Naive thymus-derived CD4-positive, alpha-beta T cell (primary cell): ENCODE measurements at regions not wholly inside any gene's neighbourhood (a gene's known extent, or its start where the extent isn't known, plus 50 kb on each side); places are given as distances from the start of the nearest gene placed in this dataset.

ENCODE experiments used
- ATAC-seq: fragments of 150-1000 bp; cut with Tn5 transposase; 2 replicates; pipeline ENCODE4 v1.10.0; 2021; ENCODE audit warnings: mild to moderate bottlenecking, moderate library complexity
- CTCF ChIA-PET: fragments of 350-600 bp; sonication (Branson Sonifier 250); formaldehyde crosslinking; loops from one replicate; lab custom pipeline; 2021; ENCODE audit warnings: antibody characterized with exemption; lab: Charles Lee
- POLR2A ChIA-PET: fragments of 350-600 bp; sonication (Branson Sonifier 250); formaldehyde crosslinking; loops from one replicate; lab custom pipeline; 2021; ENCODE audit warnings: antibody characterized with exemption, inconsistent platforms; lab: Charles Lee
- DNase-seq, 9 donors: peaks; one replicate each; pipeline versions ENCODE4 v3.0.0 to v3.0.0-alpha.2; 2020 to 2022; ENCODE audit warnings: mixed read lengths in 1 of 9
- H3K27ac ChIP-seq: one replicate; pipeline ENCODE4 v1.7.0; 2013; ENCODE audit warnings: mild to moderate bottlenecking, low read depth, low read length, moderate library complexity
- H3K27me3 ChIP-seq, 2 donors: one replicate each; pipeline ENCODE4 v1.7.0; 2013; ENCODE audit warnings: low read length in 2 of 2, mild to moderate bottlenecking in 2 of 2, moderate library complexity in 2 of 2; ENCODE audit not compliant: control insufficient read depth in 2 of 2, insufficient read depth in 2 of 2
- H3K36me3 ChIP-seq, 3 experiments: 1 replicate in 2 of 3; 2 replicates in 1 of 3; pipeline ENCODE4 v1.7.0; 2013; ENCODE audit warnings: low read length in 3 of 3, mild to moderate bottlenecking in 3 of 3, moderate library complexity in 1 of 3; ENCODE audit not compliant: insufficient read depth in 3 of 3, control insufficient read depth in 2 of 3
- H3K4me1 ChIP-seq, 2 donors: one replicate each; pipeline ENCODE4 v1.7.0; 2013; ENCODE audit warnings: low read length in 2 of 2, mild to moderate bottlenecking in 2 of 2, moderate library complexity in 1 of 2; ENCODE audit not compliant: control insufficient read depth in 2 of 2, insufficient read depth in 2 of 2
- H3K4me3 ChIP-seq: 2 replicates; pipeline ENCODE4 v1.7.0; 2013; ENCODE audit warnings: mild to moderate bottlenecking, low read length
- H3K9me3 ChIP-seq, 3 experiments: 1 replicate in 2 of 3; 2 replicates in 1 of 3; pipeline ENCODE4 v1.7.0; 2013; ENCODE audit warnings: low read length in 3 of 3; ENCODE audit not compliant: control insufficient read depth in 2 of 3
- H3K27ac Mint-ChIP-seq, 9 donors: one replicate each; pipeline ENCODE4 v1.8.0; 2020 to 2022; ENCODE audit warnings: mixed read lengths in 9 of 9, mild to moderate bottlenecking in 8 of 9, moderate library complexity in 5 of 9, inconsistent platforms in 2 of 9
- H3K27me3 Mint-ChIP-seq, 5 donors: one replicate each; pipeline ENCODE4 v1.8.0; 2021 to 2022; ENCODE audit warnings: mixed read lengths in 5 of 5, mild to moderate bottlenecking in 1 of 5
- H3K36me3 Mint-ChIP-seq, 5 donors: one replicate each; pipeline ENCODE4 v1.8.0; 2020 to 2022; ENCODE audit warnings: mixed read lengths in 5 of 5, mild to moderate bottlenecking in 3 of 5, inconsistent platforms in 1 of 5
- H3K4me1 Mint-ChIP-seq, 7 donors: one replicate each; pipeline ENCODE4 v1.8.0; 2020 to 2022; ENCODE audit warnings: mixed read lengths in 7 of 7, mild to moderate bottlenecking in 3 of 7, inconsistent platforms in 1 of 7
- H3K4me3 Mint-ChIP-seq, 10 donors: one replicate each; pipeline ENCODE4 v1.8.0; 2020 to 2022; ENCODE audit warnings: mild to moderate bottlenecking in 10 of 10, mixed read lengths in 10 of 10, moderate library complexity in 6 of 10, inconsistent platforms in 2 of 10
- H3K9me3 Mint-ChIP-seq, 11 donors: one replicate each; pipeline ENCODE4 v1.8.0; 2020 to 2022; ENCODE audit warnings: mixed read lengths in 11 of 11, mild to moderate bottlenecking in 4 of 11, inconsistent platforms in 1 of 11, moderate library complexity in 1 of 11
- intact Hi-C, 2 donors: fragments of 100-400 bp; cut with micrococcal nuclease; formaldehyde crosslinking; loops; one replicate each; pipeline ENCODE4 v1.15.1; 2023

GRCh38 chr17:14748036-14748710, 447.3 kb downstream of the HS3ST3B1 start:
- ChIA-PET POLR2A (no interaction called here), CTCF (no interaction called here)
- H3K4me1 Mint-ChIP-seq: peaks cover 0 to 2% (median 0%) of the 10 kb centered on the region in 7 donors
- Histone ChIP-seq H3K27me3 (no peaks in the 10 kb centered on the region), H3K4me3 (no peak overlapping the region), H3K4me1 (no peaks in the 10 kb centered on the region), H3K9me3 (no peaks in the 10 kb centered on the region), H3K36me3 (no peaks in the 10 kb centered on the region), H3K27ac (no peak overlapping the region)
- no peaks in the 10 kb centered on the region for H3K27me3 Mint-ChIP-seq
- H3K9me3 Mint-ChIP-seq: peaks cover 0 to 4% (median 0%) of the 10 kb centered on the region in 11 donors
- intact Hi-C loops: no loop called here
- H3K27ac Mint-ChIP-seq: no peak overlapping the region
- H3K36me3 Mint-ChIP-seq: peaks cover 0 to 3% (median 0%) of the 10 kb centered on the region in 5 donors
- ATAC-seq (peak; percentile 42), DNase-seq (no peak)
- H3K4me3 Mint-ChIP-seq: no peak overlapping the region

GRCh38 chr17:14747603-14747950, 446.7 kb downstream of the HS3ST3B1 start:
- intact Hi-C loops: no loop called here
- H3K36me3 ChIP-seq: no peaks in the 10 kb centered on the region
- H3K4me3 ChIP-seq: no peak overlapping the region
- CTCF ChIA-PET: no interaction called here
- ATAC-seq: no peak
- H3K27ac Mint-ChIP-seq: no peak overlapping the region
- no peaks in the 10 kb centered on the region for H3K27me3 ChIP-seq
- peaks cover 0 to 4% (median 0%) of the 10 kb centered on the region in 11 donors for H3K9me3 Mint-ChIP-seq
- H3K36me3 Mint-ChIP-seq: peaks cover 0 to 3% (median 0%) of the 10 kb centered on the region in 5 donors
- H3K27me3 Mint-ChIP-seq: no peaks in the 10 kb centered on the region
- POLR2A ChIA-PET: no interaction called here
- H3K4me1 ChIP-seq: no peaks in the 10 kb centered on the region
- no peak for DNase-seq
- peaks cover 0 to 2% (median 0%) of the 10 kb centered on the region in 7 donors for H3K4me1 Mint-ChIP-seq
- H3K4me3 Mint-ChIP-seq: no peak overlapping the region
- H3K27ac ChIP-seq: no peak overlapping the region
- H3K9me3 ChIP-seq: no peaks in the 10 kb centered on the region

DNA sequence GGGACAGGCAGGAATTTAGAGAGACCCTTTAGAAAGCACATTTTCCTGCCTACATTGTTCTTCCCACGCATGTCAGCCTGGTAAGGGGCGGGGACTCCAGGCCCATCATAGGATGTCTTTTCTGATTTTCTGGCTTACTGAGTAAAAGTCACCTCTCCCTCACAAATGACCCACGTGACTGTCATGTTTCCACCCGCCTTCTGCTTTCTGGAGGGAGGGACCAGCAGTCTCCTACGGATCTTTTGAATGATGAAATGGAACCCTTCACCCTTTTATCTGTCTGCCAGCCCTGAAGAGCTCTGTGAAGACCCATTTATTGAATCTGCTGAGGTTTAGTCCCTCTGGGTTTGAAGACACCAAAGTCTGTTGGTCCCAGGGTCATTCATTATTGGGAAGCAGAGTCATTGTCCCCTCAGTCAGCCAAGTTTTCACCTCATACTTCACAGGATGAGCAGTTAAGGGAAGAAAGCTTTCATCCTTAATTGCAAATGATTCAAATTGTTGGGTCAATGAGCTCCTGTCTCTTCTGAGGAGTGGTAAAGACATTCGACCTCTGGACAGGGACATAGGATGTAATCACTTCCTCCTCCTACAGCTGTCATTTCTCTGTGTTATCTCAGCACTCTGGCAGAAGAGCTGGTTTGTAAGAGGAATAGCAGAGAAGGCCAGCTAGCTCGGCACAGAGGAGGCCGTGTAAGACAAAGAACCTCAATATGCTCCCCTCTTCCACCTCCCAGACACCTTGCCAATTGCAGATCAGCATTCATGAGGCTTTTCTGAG, 446.1 kb downstream of the HS3ST3B1 start:
- Mint-ChIP-seq H3K9me3 (peaks cover 0 to 4% (median 0%) of the 10 kb centered on the region in 11 donors), H3K4me3 (no peak overlapping the region), H3K27ac (no peak overlapping the region), H3K4me1 (peaks cover 0 to 2% (median 0%) of the 10 kb centered on the region in 7 donors), H3K36me3 (peaks cover 0 to 1% (median 0%) of the 10 kb centered on the region in 5 donors), H3K27me3 (no peaks in the 10 kb centered on the region)
- ChIA-PET CTCF (no interaction called here), POLR2A (no interaction called here)
- DNase-seq: no peak
- H3K36me3 ChIP-seq: no peaks in the 10 kb centered on the region
- H3K4me1 ChIP-seq: no peaks in the 10 kb centered on the region
- no peaks in the 10 kb centered on the region for H3K27me3 ChIP-seq
- H3K4me3 ChIP-seq: no peak overlapping the region
- no peak for ATAC-seq
- no peaks in the 10 kb centered on the region for H3K9me3 ChIP-seq
- no peak overlapping the region for H3K27ac ChIP-seq
- intact Hi-C loops: no loop called here

GRCh38 chr17:14745541-14745940, 444.7 kb downstream of the HS3ST3B1 start:
- Mint-ChIP-seq H3K9me3 (peaks cover 0 to 4% (median 0%) of the 10 kb centered on the region in 11 donors), H3K4me3 (no peak overlapping the region), H3K36me3 (no peaks in the 10 kb centered on the region), H3K27ac (no peak overlapping the region), H3K4me1 (peaks cover 0 to 2% (median 0%) of the 10 kb centered on the region in 7 donors), H3K27me3 (no peaks in the 10 kb centered on the region)
- ChIA-PET POLR2A (no interaction called here), CTCF (no interaction called here)
- no peak overlapping the region for H3K4me3 ChIP-seq
- H3K27ac ChIP-seq: no peak overlapping the region
- DNase-seq: no peak
- no peaks in the 10 kb centered on the region for H3K4me1 ChIP-seq
- no peaks in the 10 kb centered on the region for H3K9me3 ChIP-seq
- no peak for ATAC-seq
- intact Hi-C loops: no loop called here
- no peaks in the 10 kb centered on the region for H3K36me3 ChIP-seq
- no peaks in the 10 kb centered on the region for H3K27me3 ChIP-seq

GRCh38 chr17:14744761-14745473, 444.0 kb downstream of the HS3ST3B1 start:
- Histone ChIP-seq H3K4me1 (no peaks in the 10 kb centered on the region), H3K27ac (no peak overlapping the region), H3K4me3 (no peak overlapping the region), H3K36me3 (no peaks in the 10 kb centered on the region), H3K9me3 (no peaks in the 10 kb centered on the region), H3K27me3 (no peaks in the 10 kb centered on the region)
- POLR2A ChIA-PET: no interaction called here
- CTCF ChIA-PET: no interaction called here
- DNase-seq (no peak), ATAC-seq (no peak)
- no peaks in the 10 kb centered on the region for H3K27me3 Mint-ChIP-seq
- intact Hi-C loops: no loop called here
- no peak overlapping the region for H3K4me3 Mint-ChIP-seq
- peaks cover 0 to 2% (median 0%) of the 10 kb centered on the region in 7 donors for H3K4me1 Mint-ChIP-seq
- H3K9me3 Mint-ChIP-seq: peaks cover 0 to 4% (median 0%) of the 10 kb centered on the region in 11 donors
- H3K36me3 Mint-ChIP-seq: no peaks in the 10 kb centered on the region
- H3K27ac Mint-ChIP-seq: no peak overlapping the region

DNA sequence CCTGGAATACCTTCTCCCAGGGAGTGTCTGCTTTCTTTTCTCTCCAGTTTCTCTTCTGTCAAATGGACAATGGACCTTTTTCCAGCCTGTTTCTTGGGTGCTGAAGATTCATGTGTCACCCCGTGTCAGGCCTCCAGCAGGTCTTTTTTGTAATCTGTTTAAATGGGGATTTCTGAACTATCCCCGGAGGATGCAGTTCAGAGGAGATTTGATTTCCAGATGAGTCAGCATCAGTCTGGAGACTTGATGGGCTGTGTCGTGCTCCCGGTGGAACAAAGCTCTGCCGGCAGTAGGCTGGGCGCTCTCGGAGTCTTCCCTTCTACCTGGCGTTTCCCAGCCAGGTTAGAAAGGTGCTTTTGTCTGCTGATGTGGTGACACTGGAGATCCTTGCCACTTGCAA, 440.6 kb downstream of the HS3ST3B1 start:
- Mint-ChIP-seq H3K4me1 (peaks cover 0 to 1% (median 0%) of the 10 kb centered on the region in 7 donors), H3K27me3 (no peaks in the 10 kb centered on the region), H3K36me3 (no peaks in the 10 kb centered on the region), H3K9me3 (no peaks in the 10 kb centered on the region), H3K27ac (no peak overlapping the region), H3K4me3 (no peak overlapping the region)
- Histone ChIP-seq H3K9me3 (no peaks in the 10 kb centered on the region), H3K27me3 (no peaks in the 10 kb centered on the region), H3K27ac (no peak overlapping the region), H3K4me3 (no peak overlapping the region), H3K4me1 (no peaks in the 10 kb centered on the region), H3K36me3 (no peaks in the 10 kb centered on the region)
- intact Hi-C loops: no loop called here
- no peak for DNase-seq
- CTCF ChIA-PET: no interaction called here
- POLR2A ChIA-PET: no interaction called here
- ATAC-seq: no peak
